ENCODE measurements at regions not wholly inside any gene's neighbourhood (a gene's known extent, or its start where the extent isn't known, plus 50 kb on each side); places are given as distances from the start of the nearest gene placed in this dataset.
A peak's percentile ranks its signal among the peaks of the same experiment; 100 is the strongest.

- H3K27me3 Mint-ChIP-seq: no peaks in the 10 kb centered on the region
- no peaks in the 10 kb centered on the region for H3K9me3 Mint-ChIP-seq (ENCODE audit: low read depth)
Measured at GRCh38 chr13:40344270-40345148, 321.9 kb downstream of the FOXO1 start.

GRCh38 chr13:40345149-40345514, 321.3 kb downstream of the FOXO1 start:
- Mint-ChIP-seq H3K4me3 (ENCODE audit: low read depth) (no peak overlapping the region), H3K27me3 (no peaks in the 10 kb centered on the region), H3K27ac (no peak overlapping the region), H3K36me3 (ENCODE audit: insufficient read depth) (no peaks in the 10 kb centered on the region), H3K9me3 (ENCODE audit: low read depth) (no peaks in the 10 kb centered on the region), H3K4me1 (ENCODE audit: low read depth) (peaks cover 21% of the 10 kb centered on the region)
- TF ChIP-seq, protein P1, sequence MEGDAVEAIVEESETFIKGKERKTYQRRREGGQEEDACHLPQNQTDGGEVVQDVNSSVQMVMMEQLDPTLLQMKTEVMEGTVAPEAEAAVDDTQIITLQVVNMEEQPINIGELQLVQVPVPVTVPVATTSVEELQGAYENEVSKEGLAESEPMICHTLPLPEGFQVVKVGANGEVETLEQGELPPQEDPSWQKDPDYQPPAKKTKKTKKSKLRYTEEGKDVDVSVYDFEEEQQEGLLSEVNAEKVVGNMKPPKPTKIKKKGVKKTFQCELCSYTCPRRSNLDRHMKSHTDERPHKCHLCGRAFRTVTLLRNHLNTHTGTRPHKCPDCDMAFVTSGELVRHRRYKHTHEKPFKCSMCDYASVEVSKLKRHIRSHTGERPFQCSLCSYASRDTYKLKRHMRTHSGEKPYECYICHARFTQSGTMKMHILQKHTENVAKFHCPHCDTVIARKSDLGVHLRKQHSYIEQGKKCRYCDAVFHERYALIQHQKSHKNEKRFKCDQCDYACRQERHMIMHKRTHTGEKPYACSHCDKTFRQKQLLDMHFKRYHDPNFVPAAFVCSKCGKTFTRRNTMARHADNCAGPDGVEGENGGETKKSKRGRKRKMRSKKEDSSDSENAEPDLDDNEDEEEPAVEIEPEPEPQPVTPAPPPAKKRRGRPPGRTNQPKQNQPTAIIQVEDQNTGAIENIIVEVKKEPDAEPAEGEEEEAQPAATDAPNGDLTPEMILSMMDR (IDR thresholded peaks at IDR 0.05; ENCODE audit: unreplicated experiment): no peak
- no peak for DNase-seq (ENCODE audit: low spot score, unreplicated experiment)

More at GRCh38 chr13:40344270-40345148, 321.9 kb downstream of the FOXO1 start:
- H3K4me3 Mint-ChIP-seq (ENCODE audit: low read depth): no peak overlapping the region
- TF ChIP-seq, protein P1 (IDR thresholded peaks at IDR 0.05; ENCODE audit: unreplicated experiment): no peak
- DNase-seq (ENCODE audit: low spot score, unreplicated experiment): no peak
- no peaks in the 10 kb centered on the region for H3K36me3 Mint-ChIP-seq (ENCODE audit: insufficient read depth)
- H3K4me1 Mint-ChIP-seq (ENCODE audit: low read depth): peaks cover 23% of the 10 kb centered on the region
- peak overlapping the region; percentile 33 for H3K27ac Mint-ChIP-seq

DNA sequence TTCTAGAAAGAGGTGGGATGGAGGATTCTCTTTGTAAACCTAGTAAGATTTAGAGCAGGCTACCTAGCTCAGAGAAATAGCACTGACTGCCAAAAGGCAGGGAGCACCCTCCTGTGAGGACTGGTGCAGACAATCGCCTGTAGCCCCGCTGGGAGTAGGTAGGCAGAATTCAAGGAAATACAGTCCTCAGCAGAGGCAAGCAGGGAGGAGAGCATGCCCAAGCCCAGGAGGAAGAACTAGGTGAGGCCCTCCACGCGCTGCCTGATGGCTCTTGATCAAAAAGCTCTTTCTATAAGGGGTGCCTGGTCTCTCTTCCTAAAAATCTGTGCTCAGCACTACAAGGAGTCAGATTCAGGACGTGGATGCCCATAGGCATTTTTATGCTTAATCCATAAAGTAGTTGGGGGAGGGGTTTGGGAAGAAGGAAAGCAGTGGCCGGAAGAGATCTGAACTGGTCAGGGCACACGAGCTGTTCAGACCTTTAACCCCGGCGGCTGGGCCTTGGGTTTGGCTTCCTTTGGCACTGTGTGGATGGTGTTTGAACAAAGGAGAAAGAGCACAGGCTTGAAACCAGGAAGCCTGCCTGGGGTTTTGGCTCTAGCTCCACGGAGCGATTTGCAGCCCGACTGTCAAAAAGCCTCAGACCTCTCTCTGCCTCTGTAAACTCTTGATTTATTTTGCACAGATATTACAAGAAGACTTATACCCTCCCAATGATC, 320.6 kb downstream of the FOXO1 start:
- Mint-ChIP-seq H3K27me3 (no peaks in the 10 kb centered on the region), H3K9me3 (ENCODE audit: low read depth) (no peaks in the 10 kb centered on the region), H3K36me3 (ENCODE audit: insufficient read depth) (no peaks in the 10 kb centered on the region), H3K4me3 (ENCODE audit: low read depth) (no peak overlapping the region), H3K27ac (peak overlapping the region; percentile 39), H3K4me1 (ENCODE audit: low read depth) (peaks cover 17% of the 10 kb centered on the region)
- no peak for DNase-seq (ENCODE audit: low spot score, unreplicated experiment)
- TF ChIP-seq, protein P1 (IDR thresholded peaks at IDR 0.05; ENCODE audit: unreplicated experiment): no peak

- no peaks in the 10 kb centered on the region for H3K36me3 Mint-ChIP-seq (ENCODE audit: insufficient read depth)
- TF ChIP-seq, protein P1 (IDR thresholded peaks at IDR 0.05; ENCODE audit: unreplicated experiment): no peak
- peaks cover 13% of the 10 kb centered on the region for H3K4me1 Mint-ChIP-seq (ENCODE audit: low read depth)
- DNase-seq (ENCODE audit: low spot score, unreplicated experiment): no peak
- no peak overlapping the region for H3K27ac Mint-ChIP-seq
- peaks cover 2% of the 10 kb centered on the region for H3K27me3 Mint-ChIP-seq
- no peak overlapping the region for H3K4me3 Mint-ChIP-seq (ENCODE audit: low read depth)
- H3K9me3 Mint-ChIP-seq (ENCODE audit: low read depth): no peaks in the 10 kb centered on the region
Measured at GRCh38 chr13:40346592-40346991, 319.8 kb downstream of the FOXO1 start.

- no peaks in the 10 kb centered on the region for H3K9me3 Mint-ChIP-seq (ENCODE audit: low read depth)
- H3K4me1 Mint-ChIP-seq (ENCODE audit: low read depth): peaks cover 16% of the 10 kb centered on the region
- no peaks in the 10 kb centered on the region for H3K36me3 Mint-ChIP-seq (ENCODE audit: insufficient read depth)
- H3K4me3 Mint-ChIP-seq (ENCODE audit: low read depth): no peak overlapping the region
- no peak for DNase-seq (ENCODE audit: low spot score, unreplicated experiment)
- peaks cover 8% of the 10 kb centered on the region for H3K27me3 Mint-ChIP-seq
- no peak overlapping the region for H3K27ac Mint-ChIP-seq
- TF ChIP-seq, protein P1 (IDR thresholded peaks at IDR 0.05; ENCODE audit: unreplicated experiment): no peak
Measured at GRCh38 chr13:40348096-40348679, 318.3 kb downstream of the FOXO1 start.
